ENCODE measurements at regions not wholly inside any gene's neighbourhood (a gene's known extent, or its start where the extent isn't known, plus 50 kb on each side); places are given as distances from the start of the nearest gene placed in this dataset.

- 50 to 61% (median 54%) methylated on average over 2 of the region's 2 CpGs for WGBS, 3 donors
- peaks cover 0 to 5% of the 10 kb centered on the region in 2 donors for H3K9me3 ChIP-seq (ENCODE audit: control insufficient read depth in 2 of 2, insufficient read depth in 1 of 2, low read depth in 1 of 2, low read length in 1 of 2)
- no peaks in the 10 kb centered on the region for H3K27me3 ChIP-seq (ENCODE audit: control insufficient read depth in 3 of 3, insufficient read depth in 3 of 3, low read length in 3 of 3)
- no peak overlapping the region for H3K4me3 ChIP-seq (ENCODE audit: low read depth in 1 of 3, low read length in 3 of 3)
- H3K36me3 ChIP-seq (ENCODE audit: control insufficient read depth in 3 of 3, insufficient read depth in 2 of 3, low read depth in 1 of 3, low read length in 3 of 3) = no peaks in the 10 kb centered on the region
- DNase-seq (no peak), FAIRE-seq (no peak)
- no peaks in the 10 kb centered on the region for H3K4me1 ChIP-seq (ENCODE audit: control insufficient read depth in 3 of 3, insufficient read depth in 2 of 3, low read depth in 1 of 3, low read length in 2 of 3)
- H3K27ac ChIP-seq (ENCODE audit: low read depth in 1 of 3, low read length in 2 of 3) = no peak overlapping the region
These were observed 389.4 kb downstream of the TEX13C start for GRCh38 chrX:125709074-125709473.

GRCh38 chrX:125709532-125709931 lies 389.9 kb downstream of the TEX13C start:
- no peaks in the 10 kb centered on the region for H3K27me3 ChIP-seq (ENCODE audit: control insufficient read depth in 3 of 3, insufficient read depth in 3 of 3, low read length in 3 of 3)
- FAIRE-seq = no peak
- H3K36me3 ChIP-seq (ENCODE audit: control insufficient read depth in 3 of 3, insufficient read depth in 2 of 3, low read depth in 1 of 3, low read length in 3 of 3) = no peaks in the 10 kb centered on the region
- no peak overlapping the region for H3K27ac ChIP-seq (ENCODE audit: low read depth in 1 of 3, low read length in 2 of 3)
- DNase-seq = no peak
- WGBS, 3 donors = 58 to 96% (median 95%) methylated on average over 3 to 4 of the region's 4 CpGs
- peaks cover 0 to 5% of the 10 kb centered on the region in 2 donors for H3K9me3 ChIP-seq (ENCODE audit: control insufficient read depth in 2 of 2, insufficient read depth in 1 of 2, low read depth in 1 of 2, low read length in 1 of 2)
- H3K4me3 ChIP-seq (ENCODE audit: low read depth in 1 of 3, low read length in 3 of 3) = no peak overlapping the region
- no peaks in the 10 kb centered on the region for H3K4me1 ChIP-seq (ENCODE audit: control insufficient read depth in 3 of 3, insufficient read depth in 2 of 3, low read depth in 1 of 3, low read length in 2 of 3)

GRCh38 chrX:125710403-125711062 lies 390.9 kb downstream of the TEX13C start:
- Histone ChIP-seq H3K36me3 (ENCODE audit: control insufficient read depth in 3 of 3, insufficient read depth in 2 of 3, low read depth in 1 of 3, low read length in 3 of 3) (no peaks in the 10 kb centered on the region), H3K9me3 (ENCODE audit: control insufficient read depth in 2 of 2, insufficient read depth in 1 of 2, low read depth in 1 of 2, low read length in 1 of 2) (no peaks in the 10 kb centered on the region), H3K4me1 (ENCODE audit: control insufficient read depth in 3 of 3, insufficient read depth in 2 of 3, low read depth in 1 of 3, low read length in 2 of 3) (no peaks in the 10 kb centered on the region), H3K27me3 (ENCODE audit: control insufficient read depth in 3 of 3, insufficient read depth in 3 of 3, low read length in 3 of 3) (no peaks in the 10 kb centered on the region), H3K27ac (ENCODE audit: low read depth in 1 of 3, low read length in 2 of 3) (no peak overlapping the region), H3K4me3 (ENCODE audit: low read depth in 1 of 3, low read length in 3 of 3) (no peak overlapping the region)
- DNase-seq (peak in 1 of 2 donors; percentile 1), FAIRE-seq (no peak)
- WGBS, 3 donors = 80 to 89% (median 86%) methylated on average over 8 of the region's 8 CpGs

GRCh38 chrX:125711103-125711502 lies 391.4 kb downstream of the TEX13C start:
- 30 to 64% (median 33%) methylated on average over 1 of the region's 1 CpG for WGBS, 3 donors
- no peak overlapping the region for H3K4me3 ChIP-seq (ENCODE audit: low read depth in 1 of 3, low read length in 3 of 3)
- H3K9me3 ChIP-seq (ENCODE audit: control insufficient read depth in 2 of 2, insufficient read depth in 1 of 2, low read depth in 1 of 2, low read length in 1 of 2) = no peaks in the 10 kb centered on the region
- FAIRE-seq (no peak), DNase-seq (peak in 1 of 2 donors; percentile 2)
- H3K27ac ChIP-seq (ENCODE audit: low read depth in 1 of 3, low read length in 2 of 3) = no peak overlapping the region
- H3K27me3 ChIP-seq (ENCODE audit: control insufficient read depth in 3 of 3, insufficient read depth in 3 of 3, low read length in 3 of 3) = no peaks in the 10 kb centered on the region
- no peaks in the 10 kb centered on the region for H3K36me3 ChIP-seq (ENCODE audit: control insufficient read depth in 3 of 3, insufficient read depth in 2 of 3, low read depth in 1 of 3, low read length in 3 of 3)
- no peaks in the 10 kb centered on the region for H3K4me1 ChIP-seq (ENCODE audit: control insufficient read depth in 3 of 3, insufficient read depth in 2 of 3, low read depth in 1 of 3, low read length in 2 of 3)

GRCh38 chrX:125713633-125714032 lies 394.0 kb downstream of the TEX13C start:
- Histone ChIP-seq H3K36me3 (ENCODE audit: control insufficient read depth in 3 of 3, insufficient read depth in 2 of 3, low read depth in 1 of 3, low read length in 3 of 3) (no peaks in the 10 kb centered on the region), H3K27me3 (ENCODE audit: control insufficient read depth in 3 of 3, insufficient read depth in 3 of 3, low read length in 3 of 3) (no peaks in the 10 kb centered on the region), H3K4me3 (ENCODE audit: low read depth in 1 of 3, low read length in 3 of 3) (no peak overlapping the region), H3K27ac (ENCODE audit: low read depth in 1 of 3, low read length in 2 of 3) (no peak overlapping the region), H3K4me1 (ENCODE audit: control insufficient read depth in 3 of 3, insufficient read depth in 2 of 3, low read depth in 1 of 3, low read length in 2 of 3) (no peaks in the 10 kb centered on the region), H3K9me3 (ENCODE audit: control insufficient read depth in 2 of 2, insufficient read depth in 1 of 2, low read depth in 1 of 2, low read length in 1 of 2) (no peaks in the 10 kb centered on the region)
- no peak for DNase-seq
- FAIRE-seq = no peak
- WGBS, 3 donors = 38 to 55% (median 48%) methylated on average over 3 of the region's 3 CpGs

- Histone ChIP-seq H3K27ac (ENCODE audit: low read depth in 1 of 3, low read length in 2 of 3) (no peak overlapping the region), H3K4me3 (ENCODE audit: low read depth in 1 of 3, low read length in 3 of 3) (no peak overlapping the region), H3K36me3 (ENCODE audit: control insufficient read depth in 3 of 3, insufficient read depth in 2 of 3, low read depth in 1 of 3, low read length in 3 of 3) (no peaks in the 10 kb centered on the region), H3K9me3 (ENCODE audit: control insufficient read depth in 2 of 2, insufficient read depth in 1 of 2, low read depth in 1 of 2, low read length in 1 of 2) (peaks cover 0 to 3% of the 10 kb centered on the region in 2 donors), H3K27me3 (ENCODE audit: control insufficient read depth in 3 of 3, insufficient read depth in 3 of 3, low read length in 3 of 3) (no peaks in the 10 kb centered on the region), H3K4me1 (ENCODE audit: control insufficient read depth in 3 of 3, insufficient read depth in 2 of 3, low read depth in 1 of 3, low read length in 2 of 3) (no peaks in the 10 kb centered on the region)
- 62 to 92% (median 78%) methylated on average over 3 of the region's 3 CpGs for WGBS, 3 donors
- FAIRE-seq (no peak), DNase-seq (no peak)
These were observed 407.4 kb downstream of the TEX13C start for GRCh38 chrX:125727117-125727516.

GRCh38 chrX:125736008-125736729 lies 416.5 kb downstream of the TEX13C start:
- Histone ChIP-seq H3K36me3 (ENCODE audit: control insufficient read depth in 3 of 3, insufficient read depth in 2 of 3, low read depth in 1 of 3, low read length in 3 of 3) (no peaks in the 10 kb centered on the region), H3K4me1 (ENCODE audit: control insufficient read depth in 3 of 3, insufficient read depth in 2 of 3, low read depth in 1 of 3, low read length in 2 of 3) (no peaks in the 10 kb centered on the region), H3K4me3 (ENCODE audit: low read depth in 1 of 3, low read length in 3 of 3) (no peak overlapping the region), H3K27ac (ENCODE audit: low read depth in 1 of 3, low read length in 2 of 3) (no peak overlapping the region), H3K27me3 (ENCODE audit: control insufficient read depth in 3 of 3, insufficient read depth in 3 of 3, low read length in 3 of 3) (no peaks in the 10 kb centered on the region), H3K9me3 (ENCODE audit: control insufficient read depth in 2 of 2, insufficient read depth in 1 of 2, low read depth in 1 of 2, low read length in 1 of 2) (peaks cover 0 to 4% of the 10 kb centered on the region in 2 donors)
- FAIRE-seq = no peak
- WGBS, 3 donors = 71 to 82% (median 77%) methylated on average over 6 of the region's 6 CpGs
- no peak for DNase-seq

- Histone ChIP-seq H3K9me3 (ENCODE audit: control insufficient read depth in 2 of 2, insufficient read depth in 1 of 2, low read depth in 1 of 2, low read length in 1 of 2) (no peaks in the 10 kb centered on the region), H3K27ac (ENCODE audit: low read depth in 1 of 3, low read length in 2 of 3) (no peak overlapping the region), H3K27me3 (ENCODE audit: control insufficient read depth in 3 of 3, insufficient read depth in 3 of 3, low read length in 3 of 3) (no peaks in the 10 kb centered on the region), H3K36me3 (ENCODE audit: control insufficient read depth in 3 of 3, insufficient read depth in 2 of 3, low read depth in 1 of 3, low read length in 3 of 3) (no peaks in the 10 kb centered on the region), H3K4me3 (ENCODE audit: low read depth in 1 of 3, low read length in 3 of 3) (no peak overlapping the region), H3K4me1 (ENCODE audit: control insufficient read depth in 3 of 3, insufficient read depth in 2 of 3, low read depth in 1 of 3, low read length in 2 of 3) (no peaks in the 10 kb centered on the region)
- DNase-seq (no peak), FAIRE-seq (no peak)
These were observed 423.1 kb downstream of the TEX13C start for GRCh38 chrX:125742811-125743210.
